Activated CD4-positive, alpha-beta T cell treated with anti-CD3 and anti-CD28 coated beads, Interleukin-2, Interleukin-4, amounts not matched to agents 100 ng/mL and 50 ng/mL, durations not matched to agents 16 hours and 8 hours (primary cell): ENCODE measurements at regions not wholly inside any gene's neighbourhood (a gene's known extent, or its start where the extent isn't known, plus 50 kb on each side); places are given as distances from the start of the nearest gene placed in this dataset.

Source experiments
- DNase-seq: peaks from one replicate; pipeline ENCODE4 v3.0.0-alpha.2; 2020; ENCODE audit warnings: low spot score

- DNase-seq, result no peak
These were observed 152.2 kb upstream of the AFDN start for GRCh38 chr6:167674486-167674885.

DNA sequence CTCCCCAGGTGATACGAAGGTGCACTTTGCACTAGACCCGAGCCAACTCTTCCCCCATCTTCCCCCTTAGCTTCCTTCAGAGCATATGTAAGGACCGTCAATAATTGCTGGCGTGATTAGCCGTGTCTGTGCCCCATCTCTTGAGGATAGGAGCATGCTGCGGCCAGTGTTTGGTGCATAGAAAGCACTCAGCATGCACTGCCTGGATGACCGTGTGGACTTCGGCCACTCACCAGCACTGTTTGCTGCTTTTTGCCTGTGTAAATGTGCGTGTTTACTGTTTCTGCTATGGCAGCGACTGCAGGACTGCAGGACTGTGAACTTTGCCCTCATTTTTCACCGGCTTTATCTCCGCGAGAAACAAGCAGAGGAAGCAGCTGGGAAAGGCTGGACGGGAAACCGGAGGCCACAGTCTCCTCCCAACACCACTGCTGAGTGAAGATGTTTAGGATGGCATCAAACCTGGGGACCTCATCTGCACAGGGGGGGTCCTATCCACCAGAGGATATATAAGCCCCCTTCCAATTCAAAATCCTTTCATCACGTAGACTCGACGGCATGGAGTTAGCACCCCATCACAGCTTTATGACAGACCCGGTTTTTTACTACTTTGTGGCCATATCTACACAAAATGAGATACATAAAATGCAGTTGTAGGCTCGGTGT is 150.6 kb upstream of the AFDN start:
- no peak for DNase-seq

DNA sequence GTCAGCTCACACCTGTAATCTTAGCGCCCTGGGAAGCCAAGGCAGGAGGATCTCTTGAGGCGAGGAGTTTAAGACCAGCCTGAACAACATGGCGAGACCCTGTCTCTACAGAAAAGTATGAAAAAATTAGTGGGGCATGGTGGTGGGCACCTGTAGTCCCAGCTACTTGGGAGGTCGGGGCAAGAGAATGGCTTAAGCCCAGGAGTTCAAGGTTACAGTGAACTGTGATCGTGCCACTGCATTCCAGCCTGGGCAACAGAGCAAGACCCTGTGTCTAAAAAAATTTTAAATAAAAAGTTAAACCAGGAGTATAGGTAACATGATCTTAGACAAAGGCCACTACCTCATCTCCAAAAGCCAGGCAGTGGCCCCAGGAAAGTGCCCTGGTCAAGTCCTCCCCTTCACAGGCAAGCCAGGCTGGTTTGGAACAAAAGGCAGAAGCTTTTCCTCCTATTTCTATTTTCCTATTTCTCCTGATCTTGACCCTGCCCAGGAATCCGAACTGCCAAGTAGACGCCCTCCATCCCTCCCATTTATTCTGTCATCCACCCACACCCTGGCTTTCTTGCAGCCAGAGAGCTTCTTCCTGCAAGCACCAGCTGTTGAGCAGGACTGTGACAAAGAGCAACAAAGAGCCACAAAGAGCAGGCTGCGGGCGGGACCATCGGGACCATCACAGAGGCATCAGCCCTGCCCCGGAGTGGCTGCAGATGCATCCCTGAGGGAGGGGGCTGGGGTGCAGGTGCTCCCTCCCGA is 149.9 kb upstream of the AFDN start:
- no peak for DNase-seq

- DNase-seq, result no peak
These were observed 149.3 kb upstream of the AFDN start for GRCh38 chr6:167677422-167677789.

DNA sequence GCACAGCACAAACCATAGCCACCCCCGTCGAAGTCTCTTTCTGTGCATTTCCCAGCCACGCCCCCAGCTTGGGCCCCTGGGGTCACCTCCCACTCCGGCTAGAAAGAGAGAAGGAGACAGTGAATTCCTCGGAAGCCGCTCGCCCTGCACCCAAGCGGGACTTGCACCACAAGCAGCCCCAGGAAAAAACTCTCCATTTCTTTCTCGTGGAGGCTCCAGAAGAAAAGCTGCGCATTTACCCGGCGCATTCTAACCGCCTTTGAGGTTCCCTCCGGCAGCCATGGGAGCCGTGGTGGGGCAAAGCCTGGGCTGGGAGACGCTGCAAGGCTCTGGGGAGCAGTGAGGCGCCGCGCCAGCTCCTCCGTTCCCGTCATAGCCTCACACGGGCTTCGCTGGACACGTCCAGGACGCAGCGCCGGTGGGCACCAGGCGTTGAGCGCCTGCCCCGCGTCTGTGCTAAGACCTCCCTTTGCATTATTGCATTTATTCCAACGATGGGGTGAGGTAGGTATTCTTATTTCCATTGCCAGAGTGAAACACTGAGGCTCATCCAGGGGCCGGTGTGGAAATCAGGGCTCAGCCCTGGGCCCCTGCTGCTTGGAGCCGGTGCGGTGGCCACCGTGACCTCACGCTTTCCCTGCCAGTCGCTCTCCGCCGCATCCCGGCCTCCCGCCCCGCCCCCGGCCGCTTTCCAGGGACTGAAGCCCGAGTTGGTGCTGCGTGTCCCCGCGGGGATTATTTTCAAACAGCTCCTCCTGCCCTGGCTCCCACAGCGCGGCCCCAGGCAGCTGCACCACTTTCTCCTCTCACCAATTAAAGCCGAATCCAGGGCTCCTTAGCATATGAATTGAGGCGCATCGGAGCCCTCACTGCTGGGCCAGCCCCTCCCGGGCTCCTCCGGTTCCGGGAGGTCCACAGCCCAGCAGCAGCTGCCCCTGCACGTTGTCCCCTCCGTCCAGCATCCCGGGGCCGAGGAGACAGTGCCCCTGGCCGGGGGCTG is 148.3 kb upstream of the AFDN start:
- no peak for DNase-seq

DNA sequence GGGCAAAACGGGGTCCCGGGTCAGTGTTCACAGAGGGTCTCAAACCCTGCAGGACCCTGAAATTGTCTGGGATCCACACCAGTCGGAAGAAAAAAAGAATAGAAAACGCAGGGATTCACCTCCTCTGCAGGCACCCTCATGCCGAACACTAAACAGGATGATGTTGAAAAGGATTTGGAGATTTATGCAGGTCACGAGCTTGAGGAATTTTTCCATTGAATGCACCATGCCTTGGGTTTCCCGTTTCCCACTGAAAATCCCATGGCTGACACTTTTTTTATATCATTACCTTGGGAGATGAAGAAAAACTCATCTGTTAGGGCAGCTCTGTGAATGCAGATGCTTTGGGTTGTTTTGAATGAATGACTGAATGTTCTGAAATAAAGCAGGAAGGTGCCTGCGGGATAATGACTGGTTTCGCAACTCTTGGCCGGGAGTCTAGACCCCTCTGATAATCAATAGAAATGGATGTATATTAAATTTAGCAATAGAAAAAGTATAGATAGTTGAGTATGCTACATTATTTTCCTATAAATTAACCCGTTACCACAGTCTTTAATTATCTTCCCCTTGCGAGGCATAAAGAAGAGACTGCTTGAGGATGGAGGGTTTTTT is 147.5 kb upstream of the AFDN start:
- DNase-seq, result no peak

DNA sequence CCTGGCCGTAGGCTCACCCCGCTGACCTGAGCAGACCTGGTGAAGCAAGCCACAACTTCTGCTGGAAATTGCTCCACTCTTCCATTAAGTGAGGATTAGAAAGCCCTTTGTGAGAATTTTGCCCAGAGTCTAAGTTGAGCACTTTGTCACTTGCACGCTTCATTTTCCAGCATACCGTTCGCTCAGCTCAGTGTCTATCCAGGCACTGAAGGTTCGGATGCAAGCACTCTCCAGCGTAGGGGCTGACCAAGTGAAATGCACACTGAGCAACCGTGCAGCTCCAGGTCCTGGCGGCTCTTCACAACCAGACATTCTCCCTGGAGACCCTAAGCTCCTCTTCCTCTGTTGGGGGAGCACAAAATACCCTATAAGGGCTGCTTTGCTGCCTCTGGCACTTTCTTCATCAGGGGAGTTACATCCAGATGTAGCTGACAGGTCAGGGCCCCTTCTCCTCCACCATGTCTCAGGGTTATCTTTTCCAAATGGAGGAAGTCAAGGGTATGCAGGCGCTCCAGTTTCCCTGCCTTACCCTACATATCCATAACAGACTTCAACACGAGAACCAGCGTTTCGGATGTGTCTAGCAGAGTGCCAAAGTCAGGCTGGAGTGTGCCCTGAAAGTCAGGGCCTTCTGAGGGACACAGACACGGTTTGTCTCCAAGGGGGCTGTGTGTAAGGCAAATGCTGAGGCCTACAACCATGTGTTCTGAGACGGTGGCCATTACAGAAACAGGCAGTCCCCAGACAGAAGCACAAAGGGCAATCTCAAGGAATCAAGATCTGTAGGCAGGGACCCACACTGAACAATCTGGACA is 146.7 kb upstream of the AFDN start:
- DNase-seq, result no peak

DNA sequence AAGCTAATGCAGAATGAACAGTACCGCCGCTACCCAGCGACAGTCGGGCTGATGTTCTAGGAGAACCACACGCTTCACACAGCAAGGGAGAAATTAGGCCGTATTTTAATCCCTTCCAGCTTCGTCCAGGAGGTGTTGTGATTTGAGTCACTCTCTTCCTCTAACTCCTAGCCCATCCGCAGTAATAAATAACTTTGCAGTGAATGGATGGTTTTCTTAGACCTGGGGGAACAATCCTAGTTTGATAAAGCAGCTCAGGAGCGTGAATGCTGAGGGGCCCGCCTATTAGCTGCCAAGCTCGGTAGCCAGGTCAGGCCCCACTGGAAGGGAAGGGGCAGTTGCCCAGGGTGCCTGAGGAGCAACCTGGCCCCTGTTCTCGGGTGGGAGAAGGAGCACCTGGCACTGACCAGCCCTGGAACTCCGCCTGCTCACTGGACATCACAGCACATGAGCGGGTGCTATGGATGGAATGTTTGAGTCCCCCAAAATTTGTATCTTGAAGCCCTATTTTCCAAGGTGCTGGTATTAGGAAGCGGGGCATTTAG is 146.0 kb upstream of the AFDN start:
- no peak for DNase-seq

DNA sequence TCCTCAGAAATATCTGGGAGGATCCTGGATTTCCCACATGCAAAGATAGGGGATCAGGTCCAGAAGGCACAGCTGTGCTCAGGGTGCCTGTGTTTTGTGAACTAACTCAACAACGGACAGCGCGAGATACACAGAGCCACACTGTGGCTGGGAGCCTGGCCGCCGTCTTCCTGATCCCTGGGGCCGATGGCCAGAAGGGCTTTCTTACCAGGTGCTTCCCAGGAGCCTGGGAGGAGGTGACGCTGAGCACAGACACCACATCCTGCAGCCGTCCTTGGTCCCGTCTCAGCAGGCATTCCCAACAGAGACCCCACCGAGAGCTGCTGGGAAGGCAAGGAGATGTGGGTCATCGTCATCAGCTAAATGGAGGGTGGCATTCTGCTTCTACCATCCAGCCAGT is 144.6 kb upstream of the AFDN start:
- DNase-seq, result no peak

DNA sequence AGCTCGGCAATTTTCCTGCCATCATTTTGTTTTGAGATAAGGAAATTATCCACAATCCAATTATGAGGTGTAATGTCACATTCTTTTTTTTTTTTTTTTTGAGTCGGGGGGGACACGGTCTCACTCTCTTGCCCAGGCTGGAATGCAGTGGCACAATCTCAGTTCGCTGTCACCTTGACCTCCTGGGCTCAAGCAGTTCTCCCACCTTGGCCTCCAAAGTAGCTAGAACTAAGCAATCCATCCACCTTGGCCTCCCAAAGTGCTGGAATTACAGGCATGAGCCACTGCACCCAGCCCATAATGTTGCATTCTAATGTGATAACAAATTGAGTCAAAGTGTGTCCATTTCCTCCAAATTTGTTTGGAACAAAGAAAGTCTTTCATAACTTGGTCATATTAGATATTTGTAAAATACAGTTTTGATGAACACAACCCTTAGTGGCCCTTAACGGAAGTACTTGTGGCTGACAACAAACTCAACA is 144.1 kb upstream of the AFDN start:
- DNase-seq, result no peak

DNA sequence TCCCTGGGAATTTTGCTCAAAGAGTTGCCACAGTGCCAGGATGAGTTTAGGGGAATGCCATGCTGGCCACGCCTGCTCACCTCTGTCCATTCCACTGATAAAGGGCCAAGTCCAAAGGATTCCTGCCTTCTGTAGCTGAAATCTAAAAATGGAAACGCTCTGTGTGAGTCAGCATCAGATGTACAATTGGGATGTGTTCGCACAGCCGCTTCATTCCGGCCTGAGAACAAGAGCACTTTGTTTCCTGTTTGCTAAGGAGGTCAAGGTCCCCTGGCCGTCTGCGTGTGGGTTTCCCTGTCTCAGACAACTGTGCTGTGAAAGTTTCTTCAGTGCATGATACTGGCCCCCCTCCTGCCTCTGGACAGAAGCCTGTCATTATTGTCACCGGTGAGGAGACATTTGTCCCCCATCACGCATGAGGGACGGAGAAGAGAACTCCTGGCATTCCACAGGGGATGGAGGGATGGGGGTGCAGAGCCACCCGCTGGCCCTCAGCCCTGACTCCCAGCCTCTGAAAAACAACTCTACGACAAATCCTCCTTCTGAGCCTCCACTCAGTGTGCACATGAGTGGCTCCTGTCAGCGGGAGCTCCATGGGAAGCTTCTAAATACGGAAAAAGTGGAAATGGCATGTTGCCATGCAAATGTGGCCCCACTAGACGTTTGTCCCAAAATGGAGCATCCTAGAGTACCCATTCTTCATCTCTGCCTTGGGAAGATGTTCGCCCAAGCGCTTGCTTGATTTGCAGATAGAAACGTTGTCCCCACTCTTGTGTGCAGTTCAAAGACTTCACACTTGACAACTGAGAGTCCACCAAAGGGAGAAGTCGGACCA is 143.5 kb upstream of the AFDN start:
- no peak for DNase-seq

GRCh38 chr6:167684276-167685104 is 142.2 kb upstream of the AFDN start:
- DNase-seq, result no peak

DNA sequence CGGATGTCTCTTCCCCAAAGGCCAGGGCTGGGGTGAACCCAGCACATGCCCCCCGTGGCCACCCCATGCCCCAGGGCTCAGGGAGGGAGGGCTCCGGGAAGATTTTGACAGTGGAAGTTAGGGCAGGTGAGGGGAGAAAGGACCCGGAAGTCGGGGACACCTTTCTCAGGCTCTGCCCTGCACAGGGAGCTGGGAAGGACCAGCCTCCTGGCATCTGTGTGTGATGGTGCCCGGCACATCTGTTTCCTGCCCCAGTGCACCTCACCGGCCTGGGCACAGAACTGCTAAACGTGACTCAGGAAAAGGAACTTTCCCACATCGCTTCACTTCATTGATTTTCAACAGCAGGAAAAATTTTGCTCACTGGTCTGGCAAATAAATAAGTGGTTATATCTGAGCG is 141.1 kb upstream of the AFDN start:
- DNase-seq, result no peak

DNA sequence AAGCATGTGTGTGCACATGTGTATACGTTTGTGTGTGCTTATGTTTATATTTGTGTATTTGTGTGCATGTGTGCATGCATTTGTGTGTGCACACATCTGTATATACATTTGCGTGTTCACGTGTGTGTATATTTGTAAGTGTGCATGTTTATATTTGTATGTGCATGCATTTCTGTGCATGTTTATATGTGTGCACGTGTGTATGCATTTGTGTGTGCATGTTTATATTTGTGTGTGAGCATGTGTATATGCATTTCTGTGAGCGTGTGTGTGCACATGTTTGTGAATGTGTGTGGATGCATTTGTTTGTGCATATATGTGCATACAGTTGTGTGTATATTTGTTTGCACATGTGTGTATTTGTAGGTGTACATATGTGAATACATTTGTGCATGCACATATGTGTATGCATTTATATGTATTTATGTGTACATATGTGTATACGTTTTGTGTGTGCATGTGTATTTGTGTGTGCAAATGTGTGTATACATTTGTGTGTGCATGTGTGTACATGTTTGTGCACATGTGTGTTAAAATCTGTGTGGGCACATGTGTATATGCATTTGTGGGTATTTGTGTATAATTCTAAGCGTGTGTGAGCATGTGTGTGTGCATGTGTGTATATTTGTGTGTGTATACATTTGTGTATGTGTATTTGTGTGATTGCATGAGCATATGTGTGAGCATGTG is 140.4 kb upstream of the AFDN start:
- no peak for DNase-seq

DNA sequence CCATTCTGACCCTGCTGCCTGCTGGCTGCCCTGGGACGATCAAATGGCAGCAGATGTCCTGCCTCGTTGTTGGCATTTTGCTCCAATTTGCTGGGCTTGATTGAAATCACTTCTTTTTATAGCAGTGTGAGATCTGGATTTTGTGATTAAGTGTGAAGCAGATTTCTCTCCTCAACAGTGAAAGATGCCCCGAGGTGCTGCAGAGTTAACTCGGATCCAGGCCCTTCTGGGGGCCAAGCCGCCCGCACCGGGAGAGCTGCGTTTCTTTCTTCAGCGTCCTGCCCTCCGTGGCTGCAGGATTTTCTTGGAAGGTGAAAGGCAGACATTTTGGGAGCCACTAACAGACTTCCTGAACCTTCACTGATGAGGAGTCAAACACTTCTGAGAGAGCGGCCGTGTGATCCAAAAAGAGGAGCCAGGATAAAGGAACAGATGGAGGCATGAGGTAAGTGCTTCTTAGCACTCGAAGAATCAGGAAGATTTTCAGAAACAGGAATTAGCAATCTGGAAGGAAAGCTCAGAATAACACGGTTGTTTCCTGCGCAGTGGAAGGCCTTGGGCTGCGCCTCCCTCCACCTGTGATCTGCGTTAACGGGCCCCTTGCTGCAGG is 139.5 kb upstream of the AFDN start:
- DNase-seq, result no peak

DNA sequence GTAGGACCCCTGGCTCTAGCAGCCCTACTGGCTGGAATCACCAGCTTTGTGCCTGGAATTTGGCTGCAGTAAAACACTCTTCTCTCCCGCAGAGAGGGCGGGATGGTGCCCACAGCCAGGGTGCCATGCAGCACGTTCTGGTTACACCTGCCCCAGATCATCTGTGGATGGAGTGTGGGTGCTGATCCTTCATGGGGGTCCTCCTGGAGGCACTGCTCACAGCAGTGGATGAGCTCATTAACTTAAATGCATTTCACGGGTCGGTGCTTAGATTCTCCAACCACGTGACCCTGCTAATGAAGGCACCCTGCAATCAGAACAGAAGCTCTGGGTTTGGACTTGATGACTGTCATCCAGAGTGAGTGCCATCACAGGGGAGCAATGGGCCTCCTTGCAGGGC is 138.6 kb upstream of the AFDN start:
- DNase-seq, result no peak

DNA sequence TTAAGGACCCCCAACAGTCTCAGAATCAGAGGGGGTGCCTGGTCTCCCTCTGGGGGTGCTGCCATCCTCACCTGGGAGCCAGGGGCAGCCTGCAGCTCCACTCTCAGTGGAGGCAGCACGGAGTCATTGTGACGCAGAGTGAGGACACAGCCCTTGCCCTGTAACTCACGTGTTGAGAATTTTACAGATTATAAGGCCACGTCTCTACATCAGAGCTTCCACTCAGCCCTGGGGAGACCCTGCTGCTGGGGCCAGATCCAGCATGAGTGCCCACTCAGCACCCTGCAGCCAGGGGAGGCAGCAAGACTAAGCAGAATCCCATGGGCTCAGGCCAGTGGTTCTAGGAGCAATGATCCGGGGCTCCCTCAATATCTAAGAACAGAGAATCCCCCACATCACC is 137.4 kb upstream of the AFDN start:
- no peak for DNase-seq

GRCh38 chr6:167689751-167690150 is 137.0 kb upstream of the AFDN start:
- DNase-seq, result no peak
